Activated CD4-positive, alpha-beta T cell treated with anti-CD3 and anti-CD28 coated beads, Interleukin-2, amount 50 U/mL, for 48 hours (primary cell): ENCODE measurements at regions not wholly inside any gene's neighbourhood (a gene's known extent, or its start where the extent isn't known, plus 50 kb on each side); places are given as distances from the start of the nearest gene placed in this dataset.
"Not testable (repeated sequence)": the region's sequence is repeated elsewhere in the genome, so short reads cannot be mapped to it uniquely, and the experiment has no call there.

Experiments
- DNase-seq, 2 experiments: peaks; one replicate each; pipeline ENCODE4 v3.0.0-alpha.2; 2020

DNA sequence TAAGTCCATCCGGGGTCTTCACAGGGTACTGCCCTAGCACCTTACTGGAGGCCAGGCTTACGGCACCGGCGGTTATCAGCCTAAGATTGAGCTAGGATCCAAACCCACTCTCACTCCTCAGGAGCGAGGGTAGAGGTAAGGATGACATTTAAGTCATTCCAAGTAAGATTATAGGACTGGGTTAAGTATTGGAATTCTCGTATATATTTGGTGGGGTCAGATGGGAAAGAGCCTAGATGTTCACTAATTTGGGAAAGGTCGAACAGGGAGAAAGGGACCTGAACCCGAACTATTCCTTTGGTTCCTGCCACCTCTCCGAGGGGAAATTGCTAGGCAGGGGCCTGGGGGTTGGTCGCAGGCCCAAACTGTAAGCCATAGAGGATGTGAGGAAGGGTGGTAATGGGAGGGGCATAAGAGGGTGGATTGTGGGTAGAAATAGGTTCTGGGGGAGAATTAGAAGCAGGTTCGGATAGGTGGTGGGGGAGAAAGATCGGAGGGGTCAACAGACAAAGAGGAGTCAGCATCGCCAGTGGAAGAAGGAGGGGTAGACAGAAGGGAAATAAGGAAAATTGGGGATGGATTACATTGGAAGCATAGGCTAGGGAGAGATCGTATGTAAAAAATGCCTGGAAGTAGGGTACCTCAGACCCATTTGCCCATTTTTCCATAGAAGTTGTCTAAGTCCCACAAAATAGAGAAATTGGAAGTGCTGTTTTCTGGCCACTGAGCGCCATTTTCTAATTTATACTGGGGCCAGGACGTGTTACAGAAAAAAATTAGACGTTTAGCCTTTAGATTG, 747.1 kb upstream of the ADGRB3 start:
- DNase-seq, result no peak

DNA sequence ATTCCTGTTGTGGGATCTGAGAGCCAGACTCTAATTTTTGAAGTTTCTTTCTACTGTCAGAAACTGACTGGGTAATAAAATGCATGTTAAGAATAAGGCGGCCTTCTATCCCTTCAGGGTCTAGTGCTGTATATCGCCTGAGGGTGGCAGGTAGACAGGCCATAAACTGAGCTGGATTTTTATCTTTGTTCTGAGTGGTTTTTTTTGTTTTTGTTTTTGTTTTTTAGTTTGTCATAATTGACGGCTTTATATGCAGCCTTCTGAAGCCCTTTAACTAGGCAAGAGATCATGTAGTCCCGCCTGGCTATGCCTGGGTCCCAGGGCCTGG, 747.7 kb upstream of the ADGRB3 start:
- DNase-seq, result no peak

DNA sequence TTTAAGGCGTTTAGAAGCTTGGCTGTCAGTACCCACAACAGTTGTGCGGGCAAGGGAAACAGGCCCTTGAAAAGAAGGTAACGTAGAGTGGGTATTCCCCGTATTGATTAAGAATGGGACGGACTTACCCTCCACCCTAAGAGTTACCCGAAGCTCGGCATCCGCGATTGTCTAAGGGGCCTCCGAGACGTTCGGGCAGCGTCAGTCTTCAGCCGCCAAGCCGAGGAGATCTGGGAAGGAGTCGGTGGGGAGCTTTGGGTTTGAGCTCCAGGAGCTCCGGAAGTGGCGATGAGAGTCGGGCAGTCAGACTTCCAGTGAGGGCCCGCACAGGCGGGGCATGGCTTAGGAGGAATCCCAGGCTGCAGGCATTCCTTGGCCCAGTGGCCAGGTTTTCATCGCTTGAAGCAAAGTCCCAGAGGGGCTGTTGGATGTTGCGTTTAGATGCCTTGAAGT, 748.2 kb upstream of the ADGRB3 start:
- no peak for DNase-seq

DNA sequence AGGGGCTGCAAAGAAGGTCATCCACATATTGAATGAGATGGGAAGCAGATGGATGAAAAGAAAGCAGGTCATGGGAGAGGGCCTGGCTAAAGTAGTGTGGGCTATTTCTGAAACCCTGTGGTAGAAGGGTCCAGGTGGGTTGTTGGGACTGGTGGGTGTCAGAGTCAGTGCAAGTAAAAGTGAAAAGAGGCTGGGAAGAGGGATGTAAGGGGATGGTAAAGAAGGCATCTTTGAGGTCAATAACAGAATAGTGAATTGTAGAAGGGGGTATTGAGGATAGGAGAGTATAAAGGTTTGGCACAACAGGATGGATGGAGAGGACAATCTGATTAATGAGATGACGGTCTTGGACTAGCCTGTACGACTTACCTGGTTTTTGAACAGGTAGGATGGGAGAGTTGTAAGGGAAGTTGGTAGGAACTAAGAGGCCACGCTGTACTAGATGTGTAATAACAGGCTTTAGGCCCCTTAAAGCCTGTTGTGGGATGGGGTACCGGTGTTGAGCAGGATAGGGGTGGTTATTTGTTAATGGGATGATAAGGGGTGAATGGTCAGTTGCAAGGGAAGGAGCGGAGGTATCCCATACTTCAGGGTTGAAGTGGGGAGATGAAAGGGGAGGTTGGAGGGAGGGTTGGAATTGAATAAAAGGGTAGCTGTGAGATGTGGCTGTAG, 748.9 kb upstream of the ADGRB3 start:
- no peak for DNase-seq

DNA sequence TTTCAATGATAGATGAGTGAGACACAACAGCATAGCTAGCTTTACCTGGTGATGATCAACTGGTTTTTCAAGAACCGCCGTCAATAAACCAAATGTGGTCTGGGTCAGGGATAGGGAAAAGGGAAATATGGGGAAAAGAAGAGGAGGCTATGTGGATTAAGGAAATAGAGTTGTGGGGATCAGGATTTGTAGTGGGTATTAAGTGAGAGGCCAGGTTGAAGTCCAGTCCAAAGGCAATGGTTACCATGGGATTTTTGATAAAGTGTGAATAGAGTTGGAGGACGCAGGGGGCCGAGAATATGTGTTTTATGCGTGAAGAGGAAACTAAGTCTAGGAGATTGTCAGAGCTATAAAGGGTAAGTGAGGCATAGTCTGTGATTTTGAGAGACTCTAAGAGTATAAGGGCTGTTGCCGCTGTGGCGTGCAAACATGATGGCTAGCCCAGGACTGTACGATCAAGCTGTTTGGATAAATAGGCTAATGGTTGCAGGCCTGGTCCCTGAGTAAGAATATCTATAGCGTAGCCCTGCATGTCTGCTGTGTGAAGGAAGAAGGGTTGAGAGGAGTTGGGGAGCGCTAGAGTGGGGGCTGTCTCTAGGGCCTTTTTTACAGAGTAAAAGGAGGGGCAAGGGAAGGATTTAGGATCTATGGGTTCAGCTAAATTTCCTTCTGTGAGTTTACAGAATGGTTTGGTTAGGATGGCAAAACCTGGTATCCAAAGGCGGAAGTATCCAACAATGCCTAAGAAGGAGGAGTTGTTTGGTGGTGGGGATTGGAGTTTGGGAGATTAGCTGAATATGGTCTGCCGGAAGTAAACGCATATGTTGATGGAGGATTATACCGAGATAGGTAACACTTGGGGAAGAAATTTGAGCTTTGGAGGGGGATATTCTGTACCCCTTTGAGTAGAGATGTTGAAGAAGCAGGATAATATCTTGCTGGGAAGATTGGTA, 749.7 kb upstream of the ADGRB3 start:
- no peak for DNase-seq

DNA sequence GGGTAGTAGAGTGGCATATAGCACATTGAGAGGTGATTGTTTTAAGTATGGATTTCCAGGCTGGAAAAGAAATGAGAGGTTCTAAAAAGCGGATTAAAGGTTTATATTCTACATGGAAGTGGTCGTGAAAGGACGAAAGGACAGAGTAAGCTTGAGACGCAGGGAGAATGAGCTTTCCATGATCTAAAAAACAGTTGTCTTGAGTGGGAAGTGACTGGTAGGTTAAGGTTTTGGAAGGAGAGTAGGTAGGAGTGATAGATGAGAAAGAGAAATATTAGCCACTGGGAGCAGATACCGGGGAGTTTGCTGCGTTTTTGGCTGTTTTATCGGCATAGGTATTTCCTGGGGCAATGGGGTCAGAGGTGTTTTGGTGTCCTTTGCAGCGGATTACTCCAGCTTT, 750.6 kb upstream of the ADGRB3 start:
- DNase-seq, result no peak

DNA sequence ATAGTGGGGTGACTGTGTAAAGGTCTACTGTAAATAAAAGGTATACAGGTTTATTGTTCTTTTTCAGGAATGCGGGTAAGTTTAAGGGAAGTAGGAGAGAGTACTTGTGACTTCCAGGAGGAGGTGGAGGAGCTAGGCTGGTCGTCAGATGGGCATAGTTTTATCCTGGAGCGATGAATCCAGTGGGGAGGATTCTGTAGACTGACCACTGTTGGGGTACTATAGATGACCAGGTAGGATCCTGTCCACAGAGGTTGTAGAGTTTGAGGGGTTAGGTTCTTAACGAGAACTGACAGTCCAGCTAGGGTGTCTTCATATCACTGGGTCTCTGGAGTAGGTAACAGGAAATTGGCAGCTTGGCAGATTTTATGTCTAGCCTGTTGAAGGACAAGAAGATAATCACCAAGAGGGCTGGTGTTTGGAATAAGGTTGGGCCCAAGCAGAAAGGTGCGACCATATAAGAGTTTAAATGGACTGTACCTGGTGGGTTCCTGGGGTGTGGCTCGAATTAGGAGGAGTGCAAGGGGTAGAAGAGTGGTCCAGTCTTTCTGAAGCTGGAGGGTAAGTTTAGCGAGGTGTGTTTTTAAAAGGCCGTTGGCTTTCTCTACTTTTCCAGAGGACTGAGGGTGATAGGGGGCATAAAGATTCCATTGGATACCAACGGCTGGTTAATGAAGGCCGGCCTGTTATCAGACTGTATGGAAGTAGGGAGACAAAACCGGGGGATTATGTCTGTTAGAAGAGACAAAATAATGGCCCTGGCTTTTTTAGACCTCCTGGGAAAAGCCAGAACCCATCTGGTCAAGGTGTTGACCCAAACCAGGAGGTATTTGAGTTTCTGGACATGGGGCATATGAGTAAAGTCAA, 751.3 kb upstream of the ADGRB3 start:
- DNase-seq, result no peak

DNA sequence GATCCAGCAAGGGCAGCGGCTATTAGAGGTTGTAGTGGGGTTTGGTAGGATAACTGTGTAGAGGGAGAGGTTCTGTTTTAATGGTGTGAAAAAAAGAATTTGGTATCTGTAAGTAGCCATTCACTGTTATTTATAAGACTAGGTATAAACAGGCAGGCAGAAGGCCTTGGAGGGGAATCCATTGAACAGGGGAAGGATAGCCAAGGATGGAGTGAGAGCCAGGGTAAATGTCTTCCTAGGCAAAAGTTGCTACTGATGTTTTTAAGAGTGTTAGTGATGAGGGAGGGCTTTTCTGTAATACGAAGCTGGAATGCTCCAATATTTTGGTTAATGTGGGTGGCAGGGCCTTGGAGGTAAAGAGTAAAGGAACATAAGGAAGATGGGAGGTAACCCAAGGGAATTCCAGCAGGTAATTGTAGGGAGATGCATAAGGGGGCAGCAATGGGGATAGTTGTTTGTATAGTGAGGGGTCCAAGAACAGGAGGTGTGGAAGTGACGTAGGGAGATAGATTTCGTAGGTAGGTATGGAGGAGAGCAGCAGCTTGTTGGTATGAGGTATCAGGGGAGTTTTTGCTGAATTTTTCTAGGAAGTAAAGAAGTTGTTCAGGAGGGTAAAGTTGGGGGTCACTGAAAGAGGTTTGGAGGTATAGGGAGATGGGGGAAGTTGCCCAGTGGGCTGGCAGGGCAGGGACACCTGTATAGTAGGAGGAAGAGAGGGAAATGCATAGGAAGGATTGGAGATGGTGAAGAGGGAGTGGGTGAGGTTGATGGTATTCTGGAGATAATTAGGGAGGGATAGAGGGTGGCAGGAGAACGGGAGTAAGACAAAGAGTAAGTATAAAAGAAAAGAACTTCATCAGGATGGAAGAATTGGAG, 752.4 kb upstream of the ADGRB3 start:
- no peak for DNase-seq

DNA sequence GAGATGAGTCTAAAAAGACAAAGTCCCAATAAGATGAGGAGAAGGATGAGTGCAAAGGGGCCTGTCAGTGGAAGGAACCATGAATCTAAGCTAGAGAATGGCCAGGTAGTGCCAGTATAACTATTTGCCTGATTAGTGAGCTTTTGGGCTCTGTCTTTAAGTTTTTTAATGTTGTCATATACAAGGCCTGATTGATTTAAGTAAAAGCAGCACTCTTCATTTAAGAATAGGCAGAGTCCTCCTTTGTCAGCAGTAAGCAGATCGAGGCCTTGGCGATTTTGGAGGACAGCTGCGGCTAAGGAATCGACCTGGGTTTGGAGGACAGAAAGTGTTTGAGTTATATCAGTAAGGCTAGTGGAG, 753.4 kb upstream of the ADGRB3 start:
- DNase-seq, result no peak

DNA sequence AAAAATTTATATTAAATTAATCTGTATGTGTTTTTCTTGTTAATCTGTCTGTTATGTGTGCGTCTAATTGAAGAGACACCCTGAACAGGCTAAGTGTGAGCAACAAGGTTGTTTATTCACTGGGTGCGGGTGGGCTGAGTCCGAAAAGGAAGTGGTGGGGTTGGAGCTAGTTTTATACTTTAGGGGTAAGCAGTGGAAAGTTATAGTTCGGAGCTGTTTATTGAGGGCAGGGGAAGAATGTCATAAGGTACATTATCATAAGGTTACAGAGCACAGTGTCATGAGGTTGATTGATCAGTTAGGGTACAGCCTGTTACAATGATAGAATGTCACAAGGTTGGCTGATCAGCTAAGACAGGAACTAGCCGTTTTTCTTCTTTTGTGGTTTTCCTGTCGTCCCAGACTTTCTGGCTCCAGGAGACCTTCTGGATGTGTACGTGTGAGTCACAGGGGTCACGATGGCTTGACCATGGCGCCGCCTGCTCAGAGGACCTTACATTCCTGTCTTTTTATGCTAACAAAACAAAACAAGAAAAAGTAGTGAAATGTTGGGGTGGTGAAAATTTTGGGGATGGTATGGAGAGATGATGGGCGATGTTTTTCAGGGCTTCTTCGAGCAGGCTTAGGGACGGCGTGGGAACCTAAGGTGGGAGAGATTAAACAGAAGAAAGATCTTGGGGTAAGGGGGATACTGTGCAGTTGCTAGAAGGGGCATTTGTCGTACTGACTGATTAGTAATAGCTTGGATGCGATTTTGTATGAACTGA, 754.0 kb upstream of the ADGRB3 start:
- no peak for DNase-seq

DNA sequence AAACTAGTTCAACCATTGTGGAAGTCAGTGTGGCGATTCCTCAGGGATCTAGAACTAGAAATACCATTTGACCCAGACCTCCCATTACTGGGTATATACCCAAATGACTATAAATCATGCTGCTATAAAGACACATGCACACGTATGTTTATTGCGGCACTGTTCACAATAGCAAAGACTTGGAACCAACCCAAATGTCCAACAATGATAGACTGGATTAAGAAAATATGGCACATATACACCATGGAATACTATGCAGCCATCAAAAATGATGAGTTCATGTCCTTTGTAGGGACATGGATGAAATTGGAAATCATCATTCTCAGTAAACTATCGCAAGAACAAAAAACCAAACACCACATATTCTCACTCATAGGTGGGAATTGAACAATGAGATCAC, 754.7 kb upstream of the ADGRB3 start:
- not testable (repeated sequence) for DNase-seq

DNA sequence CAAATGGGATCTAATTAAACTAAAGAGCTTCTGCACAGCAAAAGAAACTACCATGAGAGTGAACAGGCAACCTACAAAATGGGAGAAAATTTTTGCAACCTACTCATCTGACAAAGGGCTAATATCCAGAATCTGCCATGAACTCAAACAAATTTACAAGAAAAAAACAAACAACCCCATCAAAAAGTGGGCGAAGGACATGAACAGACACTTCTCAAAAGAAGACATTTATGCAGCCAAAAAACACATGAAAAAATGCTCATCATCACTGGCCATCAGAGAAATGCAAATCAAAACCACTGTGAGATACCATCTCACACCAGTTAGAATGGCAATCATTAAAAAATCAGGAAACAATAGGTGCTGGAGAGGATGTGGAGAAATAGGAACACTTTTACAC, 755.2 kb upstream of the ADGRB3 start:
- DNase-seq, result not testable (repeated sequence)

DNA sequence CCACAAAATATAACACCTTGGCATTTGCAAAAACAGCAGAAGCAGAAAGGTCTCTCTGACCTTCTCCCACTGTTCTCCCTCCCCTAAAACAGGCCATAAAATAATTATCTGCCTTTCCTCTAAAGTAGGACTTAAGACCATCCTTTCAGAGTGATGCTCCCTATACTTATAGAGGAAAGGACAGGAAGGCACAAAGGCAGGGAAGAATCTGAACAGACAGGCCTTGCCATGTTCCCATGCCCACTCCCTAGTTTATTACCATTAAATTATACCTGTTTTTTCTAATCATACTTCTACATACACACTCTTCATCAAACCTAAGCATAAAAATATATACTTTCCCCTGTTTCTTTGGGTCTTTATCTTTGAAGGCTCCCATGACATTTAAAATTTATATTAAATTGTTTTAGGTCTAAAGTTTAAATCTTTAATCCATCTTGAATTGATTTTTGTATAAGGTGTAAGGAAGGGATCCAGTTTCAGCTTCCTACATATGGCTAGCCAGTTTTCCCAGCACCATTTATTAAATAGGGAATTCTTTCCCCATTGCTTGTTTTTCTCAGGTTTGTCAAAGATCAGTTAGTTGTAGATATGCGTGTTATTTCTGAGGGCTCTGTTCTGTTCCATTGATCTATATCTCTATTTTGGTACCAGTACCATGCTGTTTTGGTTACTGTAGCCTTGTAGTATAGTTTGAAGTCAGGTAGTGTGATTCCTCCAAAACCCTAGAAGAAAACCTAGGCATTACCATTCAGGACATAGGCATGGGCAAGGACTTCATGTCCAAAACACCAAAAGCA, 755.8 kb upstream of the ADGRB3 start:
- DNase-seq, result not testable (repeated sequence)

DNA sequence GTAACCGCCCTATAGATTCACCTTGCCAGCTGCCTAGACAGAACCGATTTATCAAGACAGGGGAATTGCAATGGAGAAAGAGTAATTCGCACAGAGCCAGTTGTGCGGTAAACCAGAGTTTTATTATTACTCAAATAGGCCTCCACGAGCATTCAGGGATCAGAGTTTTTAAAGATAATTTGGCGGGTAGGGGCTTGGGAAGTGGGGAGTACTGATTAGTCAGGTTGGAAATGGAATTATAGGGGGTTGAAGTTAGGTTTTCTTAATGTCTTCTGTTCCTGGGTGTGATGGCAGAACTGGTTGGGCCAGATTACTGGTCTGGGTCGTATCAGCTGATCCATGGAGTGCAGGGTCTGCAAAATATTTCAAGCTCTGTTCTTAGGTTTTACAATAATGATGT, 756.9 kb upstream of the ADGRB3 start:
- DNase-seq, result not testable (repeated sequence)

DNA sequence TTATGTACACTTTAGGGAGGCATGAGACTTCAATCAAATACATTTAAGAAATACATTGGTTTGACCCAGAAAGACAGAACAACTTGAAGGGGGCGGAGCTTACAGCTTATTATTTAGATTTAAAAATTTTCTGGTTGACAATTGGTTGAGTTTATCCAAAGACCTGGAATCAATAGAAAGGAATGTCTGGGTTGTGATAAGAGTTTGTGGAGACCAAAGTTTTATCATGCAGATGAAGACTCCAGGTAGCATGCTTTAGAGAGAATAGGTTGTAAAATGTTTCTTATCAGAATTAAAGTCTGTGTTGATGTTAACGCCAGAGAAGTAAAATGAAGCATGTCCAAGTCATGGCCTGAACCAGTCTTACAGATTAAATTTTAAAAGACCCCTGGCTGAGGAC, 757.8 kb upstream of the ADGRB3 start:
- no peak for DNase-seq

DNA sequence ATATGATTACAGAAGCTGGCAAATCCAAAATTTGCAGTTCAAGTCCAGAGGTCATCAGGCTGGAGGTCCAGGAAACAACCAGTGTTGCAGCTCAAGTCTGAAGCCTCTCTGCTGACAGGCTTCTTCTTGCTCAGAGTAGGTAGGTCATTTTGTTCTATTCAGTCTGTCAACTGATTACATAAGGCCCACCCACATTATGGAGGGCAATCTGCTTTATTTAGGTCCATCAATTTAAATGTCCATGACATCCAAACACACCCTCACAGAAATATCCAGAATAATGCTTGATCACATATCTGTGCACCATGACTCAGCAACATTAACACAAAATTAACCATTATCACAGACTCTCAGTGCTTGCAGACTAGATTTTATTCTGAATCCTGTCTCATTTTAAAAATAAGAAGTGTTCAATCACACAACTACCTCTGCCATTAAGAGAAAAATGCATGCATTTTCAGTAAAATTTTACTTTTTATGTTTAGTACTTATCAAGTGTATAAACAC, 759.2 kb upstream of the ADGRB3 start:
- DNase-seq, result no peak

DNA sequence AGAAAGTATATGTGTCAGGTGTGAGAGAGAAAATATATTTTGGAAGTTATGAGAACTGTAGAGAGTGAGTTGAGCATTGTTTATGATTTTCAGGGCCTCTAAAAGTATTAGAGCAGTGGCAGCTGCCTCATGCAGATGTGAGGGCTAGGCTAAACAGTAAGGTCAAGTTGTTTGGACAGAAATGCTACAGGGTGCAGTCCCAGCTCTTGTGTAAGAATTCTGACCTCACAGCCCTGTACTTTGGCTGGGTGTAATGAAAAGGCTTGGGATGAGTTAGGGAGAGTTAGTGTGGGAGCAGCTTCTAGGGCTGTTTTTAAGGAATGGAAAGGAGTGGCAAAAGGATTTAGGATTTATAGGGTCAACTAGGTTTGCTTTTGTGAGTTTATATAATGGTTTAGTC, 764.8 kb upstream of the ADGRB3 start:
- DNase-seq, result no peak

DNA sequence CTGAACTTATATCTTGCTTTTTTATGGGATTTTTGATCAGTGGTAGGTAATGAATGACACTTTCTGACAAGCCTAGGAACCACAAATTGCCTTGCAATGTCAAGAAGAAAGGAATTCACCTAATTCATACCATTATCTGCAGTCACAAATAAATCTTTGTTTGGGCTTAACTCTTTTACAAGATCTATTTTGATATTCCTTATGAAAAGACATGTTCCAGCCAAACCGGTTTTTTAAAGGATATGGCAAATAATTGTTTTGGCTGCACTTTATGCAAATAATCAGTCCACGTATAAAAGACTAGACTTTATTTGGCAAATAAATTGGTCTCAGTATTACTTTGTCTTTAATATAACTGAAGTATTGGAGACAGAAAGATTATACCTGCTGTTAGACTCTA, 771.7 kb upstream of the ADGRB3 start:
- no peak for DNase-seq

DNA sequence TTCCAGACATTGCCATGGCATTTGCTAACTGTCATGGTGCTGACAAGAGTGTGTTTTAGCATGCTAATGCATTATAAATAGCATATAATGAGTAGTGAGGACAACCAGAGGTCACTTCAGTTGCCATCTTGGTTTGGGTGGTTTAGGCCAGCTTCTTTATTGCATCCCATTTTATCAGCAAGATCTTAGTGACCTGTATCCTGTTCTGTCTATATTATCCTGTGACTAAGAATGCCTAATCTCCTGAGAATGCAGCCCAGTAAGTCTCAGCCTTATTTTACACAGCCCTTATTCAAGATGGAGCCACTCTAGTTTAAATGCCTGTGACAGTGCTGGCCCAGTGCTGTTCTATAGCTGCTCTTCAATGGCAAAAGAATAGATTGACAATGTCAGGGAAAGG, 781.0 kb upstream of the ADGRB3 start:
- no peak for DNase-seq

DNA sequence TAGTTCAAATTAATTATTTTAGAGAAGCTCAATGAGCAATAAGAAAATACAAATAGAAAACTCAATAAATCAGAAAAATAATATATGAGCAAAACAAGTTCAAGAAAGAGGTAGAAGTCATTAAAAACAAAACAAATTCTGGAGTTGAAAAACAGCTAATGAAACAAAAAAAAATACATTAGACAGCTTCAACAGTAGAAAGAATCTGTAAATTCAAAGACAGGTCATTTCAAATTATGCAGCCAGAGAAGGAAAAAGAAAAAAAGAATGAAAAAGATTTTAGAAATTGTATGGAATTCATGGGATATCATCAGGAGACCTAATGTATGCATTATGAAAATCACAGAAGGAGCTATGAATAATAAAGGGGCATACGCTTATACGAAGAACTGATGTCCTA, 795.3 kb upstream of the ADGRB3 start:
- DNase-seq, result no peak
